GM23338 (cell line): ENCODE measurements at regions not wholly inside any gene's neighbourhood (a gene's known extent, or its start where the extent isn't known, plus 50 kb on each side); places are given as distances from the start of the nearest gene placed in this dataset.

Source experiments
- EZH2 ChIP-seq: fragments of 200-600 bp; sonication (generic); IDR thresholded peaks from one replicate; pipeline ENCODE4 v1.8.0; 2017; ENCODE audit warnings: antibody characterized with exemption, mild to moderate bottlenecking, low read depth; ENCODE audit not compliant: unreplicated experiment
- EZH2phosphoT487 ChIP-seq: fragments of 200-600 bp; sonication (generic); IDR thresholded peaks from one replicate; pipeline ENCODE4 v1.8.1; 2018; ENCODE audit warnings: antibody characterized with exemption; ENCODE audit not compliant: unreplicated experiment
- STAT1 ChIP-seq: IDR thresholded peaks from one replicate; pipeline ENCODE4 v1.6.1; 2016; ENCODE audit warnings: antibody characterized with exemption; ENCODE audit not compliant: unreplicated experiment
- TF ChIP-seq, protein P1 (sequence below), 2 experiments: fragments of 200-600 bp in 1 of 2; sonication (generic) in 1 of 2; conservative IDR thresholded peaks; 2 replicates each; pipeline versions ENCODE4 v1.5.1 to v1.6.1; 2016 to 2017; ENCODE audit warnings: antibody characterized with exemption in 2 of 2, low read depth in 2 of 2, mild to moderate bottlenecking in 2 of 2, moderate library complexity in 1 of 2
- TF ChIP-seq, protein P2 (sequence below): IDR thresholded peaks from one replicate; pipeline ENCODE4 v1.6.1; 2018; ENCODE audit warnings: antibody characterized with exemption; ENCODE audit not compliant: unreplicated experiment

DNA sequence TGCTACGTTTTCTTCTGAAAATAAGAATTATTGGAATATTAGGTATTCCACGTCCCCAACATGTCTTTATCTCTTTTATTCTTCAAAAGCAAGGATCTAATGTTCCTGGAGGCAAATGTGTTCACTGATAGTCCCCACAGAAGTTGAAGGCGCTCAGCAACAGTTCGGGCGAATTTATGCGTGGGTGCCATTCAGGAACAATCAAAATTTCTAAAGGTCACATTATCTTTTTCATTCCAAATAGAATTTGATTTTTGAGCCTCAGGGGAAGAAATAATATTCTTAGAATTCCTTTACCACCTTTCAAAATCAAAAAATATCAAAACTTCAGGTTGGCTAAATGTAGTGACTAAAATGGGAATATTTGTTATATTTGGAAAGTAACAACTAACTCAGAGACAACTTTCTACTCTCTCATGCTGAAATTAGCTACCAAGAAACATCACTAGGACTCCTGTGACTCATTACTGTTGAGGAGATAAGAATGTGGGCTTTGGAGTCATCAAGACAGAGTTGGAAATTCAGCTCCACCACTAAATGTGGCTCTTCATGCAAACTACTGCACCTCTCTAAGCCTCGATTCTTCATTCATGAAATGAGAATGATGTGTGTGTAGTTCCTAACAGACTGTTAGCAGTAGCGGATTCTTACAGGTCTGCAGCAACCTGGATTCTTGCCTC is 72.3 kb upstream of the KIT start:
- TF ChIP-seq, protein P1, sequence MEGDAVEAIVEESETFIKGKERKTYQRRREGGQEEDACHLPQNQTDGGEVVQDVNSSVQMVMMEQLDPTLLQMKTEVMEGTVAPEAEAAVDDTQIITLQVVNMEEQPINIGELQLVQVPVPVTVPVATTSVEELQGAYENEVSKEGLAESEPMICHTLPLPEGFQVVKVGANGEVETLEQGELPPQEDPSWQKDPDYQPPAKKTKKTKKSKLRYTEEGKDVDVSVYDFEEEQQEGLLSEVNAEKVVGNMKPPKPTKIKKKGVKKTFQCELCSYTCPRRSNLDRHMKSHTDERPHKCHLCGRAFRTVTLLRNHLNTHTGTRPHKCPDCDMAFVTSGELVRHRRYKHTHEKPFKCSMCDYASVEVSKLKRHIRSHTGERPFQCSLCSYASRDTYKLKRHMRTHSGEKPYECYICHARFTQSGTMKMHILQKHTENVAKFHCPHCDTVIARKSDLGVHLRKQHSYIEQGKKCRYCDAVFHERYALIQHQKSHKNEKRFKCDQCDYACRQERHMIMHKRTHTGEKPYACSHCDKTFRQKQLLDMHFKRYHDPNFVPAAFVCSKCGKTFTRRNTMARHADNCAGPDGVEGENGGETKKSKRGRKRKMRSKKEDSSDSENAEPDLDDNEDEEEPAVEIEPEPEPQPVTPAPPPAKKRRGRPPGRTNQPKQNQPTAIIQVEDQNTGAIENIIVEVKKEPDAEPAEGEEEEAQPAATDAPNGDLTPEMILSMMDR (conservative IDR thresholded peaks at IDR 0.05; ENCODE audit: low read depth in 2 of 2), result no peak
- TF ChIP-seq EZH2 (no peak), EZH2phosphoT487 (no peak), STAT1 (no peak)
- TF ChIP-seq, protein P2, sequence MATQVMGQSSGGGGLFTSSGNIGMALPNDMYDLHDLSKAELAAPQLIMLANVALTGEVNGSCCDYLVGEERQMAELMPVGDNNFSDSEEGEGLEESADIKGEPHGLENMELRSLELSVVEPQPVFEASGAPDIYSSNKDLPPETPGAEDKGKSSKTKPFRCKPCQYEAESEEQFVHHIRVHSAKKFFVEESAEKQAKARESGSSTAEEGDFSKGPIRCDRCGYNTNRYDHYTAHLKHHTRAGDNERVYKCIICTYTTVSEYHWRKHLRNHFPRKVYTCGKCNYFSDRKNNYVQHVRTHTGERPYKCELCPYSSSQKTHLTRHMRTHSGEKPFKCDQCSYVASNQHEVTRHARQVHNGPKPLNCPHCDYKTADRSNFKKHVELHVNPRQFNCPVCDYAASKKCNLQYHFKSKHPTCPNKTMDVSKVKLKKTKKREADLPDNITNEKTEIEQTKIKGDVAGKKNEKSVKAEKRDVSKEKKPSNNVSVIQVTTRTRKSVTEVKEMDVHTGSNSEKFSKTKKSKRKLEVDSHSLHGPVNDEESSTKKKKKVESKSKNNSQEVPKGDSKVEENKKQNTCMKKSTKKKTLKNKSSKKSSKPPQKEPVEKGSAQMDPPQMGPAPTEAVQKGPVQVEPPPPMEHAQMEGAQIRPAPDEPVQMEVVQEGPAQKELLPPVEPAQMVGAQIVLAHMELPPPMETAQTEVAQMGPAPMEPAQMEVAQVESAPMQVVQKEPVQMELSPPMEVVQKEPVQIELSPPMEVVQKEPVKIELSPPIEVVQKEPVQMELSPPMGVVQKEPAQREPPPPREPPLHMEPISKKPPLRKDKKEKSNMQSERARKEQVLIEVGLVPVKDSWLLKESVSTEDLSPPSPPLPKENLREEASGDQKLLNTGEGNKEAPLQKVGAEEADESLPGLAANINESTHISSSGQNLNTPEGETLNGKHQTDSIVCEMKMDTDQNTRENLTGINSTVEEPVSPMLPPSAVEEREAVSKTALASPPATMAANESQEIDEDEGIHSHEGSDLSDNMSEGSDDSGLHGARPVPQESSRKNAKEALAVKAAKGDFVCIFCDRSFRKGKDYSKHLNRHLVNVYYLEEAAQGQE, result no peak
